ENCODE measurements at regions not wholly inside any gene's neighbourhood (a gene's known extent, or its start where the extent isn't known, plus 50 kb on each side); places are given as distances from the start of the nearest gene placed in this dataset.
"Not testable (repeated sequence)": the region's sequence is repeated elsewhere in the genome, so short reads cannot be mapped to it uniquely, and the experiment has no call there.

DNA sequence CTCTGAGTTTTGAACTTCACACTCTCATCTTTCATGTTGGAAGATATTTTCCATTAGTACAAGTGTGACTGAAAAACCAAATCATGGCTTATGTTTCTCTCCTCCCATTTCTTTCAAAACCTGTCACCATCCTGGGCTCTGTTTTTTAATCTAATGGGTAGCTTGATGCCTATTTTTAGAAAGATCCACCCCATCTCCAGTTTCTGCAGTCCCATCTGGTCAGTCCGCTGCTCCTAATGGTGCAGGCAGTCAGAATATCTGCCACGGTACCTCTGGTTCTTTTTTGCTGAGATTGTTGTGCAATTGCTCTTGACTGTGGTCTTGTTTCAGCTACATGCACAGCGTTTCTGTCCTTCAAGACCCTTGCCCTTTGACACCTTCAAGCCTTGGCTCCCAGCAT, 240.9 kb upstream of the CADM2 start:
- no peak overlapping the region for H3K4me3 ChIP-seq (ENCODE audit: low read depth, low read length)
- DNase-seq (ENCODE audit: low read depth), result no peak
- TF ChIP-seq CTCF (IDR thresholded peaks at IDR 0.05; ENCODE audit: low read depth, low read length, missing control alignments), result no peak

DNA sequence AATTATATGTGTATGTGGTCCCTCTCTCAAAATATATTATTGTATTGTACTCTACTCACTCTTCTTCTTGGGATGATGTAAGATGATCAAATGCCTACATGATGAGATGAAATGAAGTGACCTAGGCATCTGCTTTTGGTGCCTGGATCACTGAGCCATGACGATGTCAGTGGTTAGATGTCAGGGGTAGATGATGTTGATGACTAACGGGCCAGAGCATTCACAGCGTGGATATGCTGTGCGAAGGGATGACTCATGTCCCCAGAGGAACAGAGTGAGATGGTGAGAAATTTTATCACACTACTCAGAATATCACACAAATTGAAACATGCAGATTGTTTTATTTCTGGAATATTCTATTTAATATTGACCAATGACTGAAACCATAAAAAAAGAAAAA, 233.9 kb upstream of the CADM2 start:
- DNase-seq (ENCODE audit: low read depth), result no peak
- no peak for TF ChIP-seq CTCF (IDR thresholded peaks at IDR 0.05; ENCODE audit: low read depth, low read length, missing control alignments)
- no peak overlapping the region for H3K4me3 ChIP-seq (ENCODE audit: low read depth, low read length)

- no peak for TF ChIP-seq CTCF (IDR thresholded peaks at IDR 0.05; ENCODE audit: low read depth, low read length, missing control alignments)
These were observed 231.2 kb upstream of the CADM2 start for GRCh38 chr3:84727616-84728015.

DNA sequence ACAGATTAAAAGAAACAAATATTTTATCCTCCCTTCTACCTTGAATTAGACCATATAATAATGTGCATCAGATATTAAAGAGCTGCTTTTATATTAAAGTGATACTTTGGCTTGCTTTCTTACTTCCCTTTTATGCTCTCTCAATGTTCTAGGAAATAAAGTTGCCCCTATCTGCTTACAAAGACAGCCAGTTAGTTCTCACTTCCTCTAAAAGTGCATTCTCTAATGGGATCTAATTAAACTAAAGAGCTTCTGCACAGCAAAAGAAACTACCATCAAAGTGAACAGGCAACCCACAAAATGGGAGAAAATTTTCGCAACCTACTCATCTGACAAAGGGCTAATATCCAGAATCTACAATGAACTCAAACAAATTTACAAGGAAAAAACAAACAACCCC, 224.1 kb upstream of the CADM2 start:
- H3K4me3 ChIP-seq (ENCODE audit: low read depth, low read length), result not testable (repeated sequence)

More at GRCh38 chr3:84727616-84728015, 231.2 kb upstream of the CADM2 start:
- H3K4me3 ChIP-seq (ENCODE audit: low read depth, low read length), result no peak overlapping the region
- no peak for DNase-seq (ENCODE audit: low read depth)

DNA sequence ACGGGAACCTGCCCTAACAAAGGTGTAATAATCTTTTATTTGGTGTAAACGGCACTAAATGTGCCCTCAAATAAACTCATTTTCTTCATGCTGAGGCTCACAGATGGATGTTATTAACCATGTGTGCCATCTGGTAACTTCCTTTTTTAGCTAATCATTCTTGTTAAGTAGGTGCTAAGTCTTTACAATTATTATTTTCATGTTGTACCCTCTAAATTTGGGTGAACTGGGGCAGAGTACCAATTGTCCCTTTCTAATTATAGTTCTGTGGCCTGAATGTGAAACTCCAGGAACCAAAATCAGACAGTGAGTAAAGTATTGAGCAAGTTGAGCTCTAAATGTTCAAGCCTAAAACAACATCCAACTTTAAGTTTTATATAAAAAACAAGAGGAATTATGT, 220.7 kb upstream of the CADM2 start:
- no peak for TF ChIP-seq CTCF (IDR thresholded peaks at IDR 0.05; ENCODE audit: low read depth, low read length, missing control alignments)
- no peak for DNase-seq (ENCODE audit: low read depth)
- no peak overlapping the region for H3K4me3 ChIP-seq (ENCODE audit: low read depth, low read length)

More for the DNA sequence above, 224.1 kb upstream of the CADM2 start:
- not testable (repeated sequence) for DNase-seq (ENCODE audit: low read depth)

GRCh38 chr3:84742915-84743425, 215.8 kb upstream of the CADM2 start:
- DNase-seq (ENCODE audit: low read depth), result no peak
- no peak for TF ChIP-seq CTCF (IDR thresholded peaks at IDR 0.05; ENCODE audit: low read depth, low read length, missing control alignments)
- no peak overlapping the region for H3K4me3 ChIP-seq (ENCODE audit: low read depth, low read length)

DNA sequence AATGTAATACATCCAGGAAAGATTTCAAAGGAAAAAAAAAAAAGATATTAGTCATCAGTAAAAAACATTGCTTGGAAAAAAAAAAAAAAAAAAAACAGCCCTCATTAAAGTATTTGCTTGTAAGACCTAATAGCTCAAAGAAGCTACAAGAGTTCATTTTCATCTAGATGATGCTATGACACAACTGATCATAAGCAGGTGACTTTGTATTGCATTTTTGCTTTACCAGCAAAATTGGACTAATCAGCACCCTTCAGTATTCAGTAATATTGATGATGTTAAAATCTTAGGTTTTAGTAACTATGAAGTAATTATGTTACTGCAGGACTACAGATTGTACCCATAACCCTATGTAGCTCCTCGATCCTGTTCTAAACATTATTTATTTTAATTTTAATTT, 214.7 kb upstream of the CADM2 start:
- TF ChIP-seq CTCF (IDR thresholded peaks at IDR 0.05; ENCODE audit: low read depth, low read length, missing control alignments), result no peak
- H3K4me3 ChIP-seq (ENCODE audit: low read depth, low read length), result no peak overlapping the region
- no peak for DNase-seq (ENCODE audit: low read depth)

Data from GM12864 (cell line).